H1 (cell line): ENCODE measurements at regions not wholly inside any gene's neighbourhood (a gene's known extent, or its start where the extent isn't known, plus 50 kb on each side); places are given as distances from the start of the nearest gene placed in this dataset.

Experiments used
- MAFK ChIP-seq: IDR thresholded peaks from 2 replicates; pipeline ENCODE4 v1.6.1; 2012; ENCODE audit warnings: low read depth, mild to moderate bottlenecking, improper control_type of control experiment, low read length
- TBP ChIP-seq: IDR thresholded peaks from 2 replicates; pipeline ENCODE4 v1.6.1; 2011; ENCODE audit warnings: low read depth, low read length, improper control_type of control experiment

- no peak for TF ChIP-seq MAFK
- no peak for TF ChIP-seq TBP
Measured at GRCh38 chr1:235919127-235919832, 52.6 kb upstream of the LYST start (continued).
